ENCODE measurements at regions not wholly inside any gene's neighbourhood (a gene's known extent, or its start where the extent isn't known, plus 50 kb on each side); places are given as distances from the start of the nearest gene placed in this dataset.

- H3K27ac ChIP-seq (replicated peaks), result no peak overlapping the region
- H3K27me3 ChIP-seq (ENCODE audit: low read depth), result no peaks in the 10 kb centered on the region
- no peak overlapping the region for H3K4me3 ChIP-seq
- no peaks in the 10 kb centered on the region for H3K9me3 ChIP-seq (replicated peaks)
- peaks cover 40% of the 10 kb centered on the region for H3K4me1 ChIP-seq
- H3K36me3 ChIP-seq, result peaks cover 41% of the 10 kb centered on the region
- no peak for DNase-seq
- intact Hi-C loops (cut with micrococcal nuclease), result no loop called here
- TF ChIP-seq, protein P1, sequence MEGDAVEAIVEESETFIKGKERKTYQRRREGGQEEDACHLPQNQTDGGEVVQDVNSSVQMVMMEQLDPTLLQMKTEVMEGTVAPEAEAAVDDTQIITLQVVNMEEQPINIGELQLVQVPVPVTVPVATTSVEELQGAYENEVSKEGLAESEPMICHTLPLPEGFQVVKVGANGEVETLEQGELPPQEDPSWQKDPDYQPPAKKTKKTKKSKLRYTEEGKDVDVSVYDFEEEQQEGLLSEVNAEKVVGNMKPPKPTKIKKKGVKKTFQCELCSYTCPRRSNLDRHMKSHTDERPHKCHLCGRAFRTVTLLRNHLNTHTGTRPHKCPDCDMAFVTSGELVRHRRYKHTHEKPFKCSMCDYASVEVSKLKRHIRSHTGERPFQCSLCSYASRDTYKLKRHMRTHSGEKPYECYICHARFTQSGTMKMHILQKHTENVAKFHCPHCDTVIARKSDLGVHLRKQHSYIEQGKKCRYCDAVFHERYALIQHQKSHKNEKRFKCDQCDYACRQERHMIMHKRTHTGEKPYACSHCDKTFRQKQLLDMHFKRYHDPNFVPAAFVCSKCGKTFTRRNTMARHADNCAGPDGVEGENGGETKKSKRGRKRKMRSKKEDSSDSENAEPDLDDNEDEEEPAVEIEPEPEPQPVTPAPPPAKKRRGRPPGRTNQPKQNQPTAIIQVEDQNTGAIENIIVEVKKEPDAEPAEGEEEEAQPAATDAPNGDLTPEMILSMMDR (IDR thresholded peaks at IDR 0.05; ENCODE audit: borderline replicate concordance), result no peak
Measured at GRCh38 chr19:46919324-46919723, 58.5 kb downstream of the ARHGAP35 start.

DNA sequence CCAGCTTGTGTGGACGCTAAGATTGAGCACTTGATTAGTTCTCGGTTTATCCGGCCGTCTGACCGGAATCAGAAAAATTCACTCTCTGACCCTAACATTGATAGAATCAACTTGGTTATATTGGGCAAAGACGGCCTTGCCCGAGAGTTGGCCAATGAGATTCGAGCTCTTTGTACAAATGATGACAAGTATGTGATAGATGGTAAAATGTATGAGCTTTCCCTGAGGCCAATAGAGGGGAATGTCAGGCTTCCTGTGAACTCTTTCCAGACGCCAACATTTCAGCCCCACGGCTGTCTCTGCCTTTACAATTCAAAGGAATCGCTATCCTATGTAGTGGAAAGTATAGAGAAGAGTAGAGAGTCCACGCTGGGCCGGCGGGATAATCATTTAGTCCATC lies 59.6 kb downstream of the ARHGAP35 start:
- Histone ChIP-seq H3K9me3 (replicated peaks) (no peaks in the 10 kb centered on the region), H3K4me3 (no peak overlapping the region), H3K27ac (replicated peaks) (no peak overlapping the region), H3K27me3 (ENCODE audit: low read depth) (no peaks in the 10 kb centered on the region), H3K4me1 (peaks cover 40% of the 10 kb centered on the region), H3K36me3 (peaks cover 41% of the 10 kb centered on the region)
- TF ChIP-seq, protein P1 (IDR thresholded peaks at IDR 0.05; ENCODE audit: borderline replicate concordance), result no peak
- DNase-seq, result no peak
- intact Hi-C loops (cut with micrococcal nuclease), result loop anchor here (10.0 kb wide), 1 partner anchor 56 kb away; the partner anchor contains the start of gene ARHGAP35

DNA sequence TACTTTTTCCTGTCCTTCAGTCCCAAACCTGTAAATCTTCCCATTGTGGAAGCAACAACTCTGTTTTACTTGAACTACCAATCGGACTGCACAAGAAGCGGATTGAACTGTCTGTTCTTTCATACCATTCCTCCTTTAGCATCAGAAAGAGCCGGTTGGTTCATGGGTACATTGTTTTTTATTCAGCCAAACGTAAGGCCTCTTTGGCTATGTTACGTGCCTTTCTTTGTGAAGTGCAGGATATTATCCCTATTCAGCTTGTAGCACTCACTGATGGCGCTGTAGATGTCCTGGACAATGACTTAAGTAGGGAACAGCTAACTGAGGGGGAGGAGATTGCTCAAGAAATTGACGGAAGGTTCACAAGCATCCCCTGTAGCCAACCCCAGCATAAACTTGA lies 60.3 kb downstream of the ARHGAP35 start:
- TF ChIP-seq, protein P1 (IDR thresholded peaks at IDR 0.05; ENCODE audit: borderline replicate concordance), result no peak
- no peaks in the 10 kb centered on the region for H3K27me3 ChIP-seq (ENCODE audit: low read depth)
- no peaks in the 10 kb centered on the region for H3K9me3 ChIP-seq (replicated peaks)
- peaks cover 41% of the 10 kb centered on the region for H3K36me3 ChIP-seq
- DNase-seq, result no peak
- intact Hi-C loops (cut with micrococcal nuclease), result loop anchor here (10.0 kb wide), 1 partner anchor 56 kb away; the partner anchor contains the start of gene ARHGAP35
- H3K4me1 ChIP-seq, result peaks cover 40% of the 10 kb centered on the region
- H3K27ac ChIP-seq (replicated peaks), result no peak overlapping the region
- no peak overlapping the region for H3K4me3 ChIP-seq

GRCh38 chr19:46922465-46922864 lies 61.7 kb downstream of the ARHGAP35 start:
- DNase-seq, result no peak
- Histone ChIP-seq H3K27ac (replicated peaks) (no peak overlapping the region), H3K4me1 (peaks cover 47% of the 10 kb centered on the region), H3K9me3 (replicated peaks) (no peaks in the 10 kb centered on the region), H3K27me3 (ENCODE audit: low read depth) (no peaks in the 10 kb centered on the region), H3K4me3 (no peak overlapping the region), H3K36me3 (peaks cover 41% of the 10 kb centered on the region)
- intact Hi-C loops (cut with micrococcal nuclease), result loop anchor here (10.0 kb wide), 1 partner anchor 58 kb away; the partner anchor contains the start of gene ARHGAP35
- TF ChIP-seq, protein P1 (IDR thresholded peaks at IDR 0.05; ENCODE audit: borderline replicate concordance), result no peak

GRCh38 chr19:46924874-46925547 lies 64.2 kb downstream of the ARHGAP35 start:
- peaks cover 25% of the 10 kb centered on the region for H3K36me3 ChIP-seq
- intact Hi-C loops (cut with micrococcal nuclease), result loop anchor here (10.0 kb wide), 1 partner anchor 60 kb away; the partner anchor contains the start of gene ARHGAP35
- H3K4me3 ChIP-seq, result peak overlapping the region; percentile 2
- TF ChIP-seq, protein P1 (IDR thresholded peaks at IDR 0.05; ENCODE audit: borderline replicate concordance), result no peak
- H3K9me3 ChIP-seq (replicated peaks), result no peaks in the 10 kb centered on the region
- H3K27ac ChIP-seq (replicated peaks), result peak overlapping the region; percentile 73
- no peaks in the 10 kb centered on the region for H3K27me3 ChIP-seq (ENCODE audit: low read depth)
- H3K4me1 ChIP-seq, result peaks cover 66% of the 10 kb centered on the region
- no peak for DNase-seq
